ENCODE measurements at regions not wholly inside any gene's neighbourhood (a gene's known extent, or its start where the extent isn't known, plus 50 kb on each side); places are given as distances from the start of the nearest gene placed in this dataset.

DNA sequence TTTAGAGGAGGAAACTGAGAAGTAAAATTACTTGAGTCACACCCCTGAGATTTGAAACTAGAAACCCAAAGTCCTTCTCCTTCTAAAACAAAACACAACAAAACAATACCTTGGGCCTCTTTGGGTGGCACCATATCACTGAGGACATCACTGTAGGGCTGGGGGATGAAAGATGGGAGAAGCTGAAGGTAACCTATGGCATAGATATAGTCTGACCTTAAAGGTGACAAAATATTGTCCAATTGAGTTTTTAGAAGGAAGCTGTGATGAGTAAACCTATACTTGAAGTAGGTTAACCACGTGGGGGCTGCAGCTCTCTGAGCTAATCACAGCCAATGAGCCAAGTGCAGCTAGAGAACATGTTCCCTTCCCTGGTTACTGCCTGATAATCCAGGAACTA is 167.4 kb upstream of the CD180 start:
- TF ChIP-seq, protein P1, sequence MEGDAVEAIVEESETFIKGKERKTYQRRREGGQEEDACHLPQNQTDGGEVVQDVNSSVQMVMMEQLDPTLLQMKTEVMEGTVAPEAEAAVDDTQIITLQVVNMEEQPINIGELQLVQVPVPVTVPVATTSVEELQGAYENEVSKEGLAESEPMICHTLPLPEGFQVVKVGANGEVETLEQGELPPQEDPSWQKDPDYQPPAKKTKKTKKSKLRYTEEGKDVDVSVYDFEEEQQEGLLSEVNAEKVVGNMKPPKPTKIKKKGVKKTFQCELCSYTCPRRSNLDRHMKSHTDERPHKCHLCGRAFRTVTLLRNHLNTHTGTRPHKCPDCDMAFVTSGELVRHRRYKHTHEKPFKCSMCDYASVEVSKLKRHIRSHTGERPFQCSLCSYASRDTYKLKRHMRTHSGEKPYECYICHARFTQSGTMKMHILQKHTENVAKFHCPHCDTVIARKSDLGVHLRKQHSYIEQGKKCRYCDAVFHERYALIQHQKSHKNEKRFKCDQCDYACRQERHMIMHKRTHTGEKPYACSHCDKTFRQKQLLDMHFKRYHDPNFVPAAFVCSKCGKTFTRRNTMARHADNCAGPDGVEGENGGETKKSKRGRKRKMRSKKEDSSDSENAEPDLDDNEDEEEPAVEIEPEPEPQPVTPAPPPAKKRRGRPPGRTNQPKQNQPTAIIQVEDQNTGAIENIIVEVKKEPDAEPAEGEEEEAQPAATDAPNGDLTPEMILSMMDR (IDR thresholded peaks at IDR 0.05): no peak
- TF ChIP-seq POLR2A (IDR thresholded peaks at IDR 0.05) (no peak), POLR2AphosphoS5 (IDR thresholded peaks at IDR 0.05) (no peak)
